Breast epithelium (tissue), 3 donors: ENCODE measurements at regions not wholly inside any gene's neighbourhood (a gene's known extent, or its start where the extent isn't known, plus 50 kb on each side); places are given as distances from the start of the nearest gene placed in this dataset.

ENCODE experiments used
- POLR2A ChIP-seq: fragments of 450-650 bp; IDR thresholded peaks from one replicate; pipeline ENCODE4 v1.6.1; 2016; ENCODE audit warnings: antibody characterized with exemption, mild to moderate bottlenecking, moderate library complexity
- POLR2AphosphoS5 ChIP-seq, 3 donors: sonication (generic); formaldehyde crosslinking; IDR thresholded peaks; one replicate each; pipeline ENCODE4 v1.6.1; 2017; ENCODE audit warnings: antibody characterized with exemption in 3 of 3
- TF ChIP-seq, protein P1 (sequence below), 3 donors: fragments of 450-650 bp; IDR thresholded peaks; one replicate each; pipeline ENCODE4 v1.5.1; 2016 to 2017; ENCODE audit warnings: antibody characterized with exemption in 3 of 3, mild to moderate bottlenecking in 3 of 3, moderate library complexity in 3 of 3

DNA sequence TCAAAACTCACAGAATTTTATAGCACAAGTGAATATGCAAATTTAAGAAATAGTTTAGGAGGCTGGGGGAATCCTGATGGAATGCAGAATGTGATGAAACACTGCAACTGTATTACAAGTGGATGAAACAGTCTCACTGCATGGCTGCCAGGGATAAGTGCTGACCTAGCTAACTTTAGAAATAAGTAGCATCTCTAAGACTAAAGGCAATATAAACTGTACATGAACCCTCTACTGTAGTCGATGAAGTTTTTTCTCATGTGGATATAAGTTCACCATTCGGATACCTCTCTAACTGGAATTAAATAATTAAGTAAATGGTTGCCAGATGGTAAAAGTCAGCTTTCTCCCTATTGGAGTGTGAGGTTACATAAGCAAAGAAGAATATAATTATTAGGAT, 777.8 kb upstream of the RAB6C start:
- TF ChIP-seq, protein P1, sequence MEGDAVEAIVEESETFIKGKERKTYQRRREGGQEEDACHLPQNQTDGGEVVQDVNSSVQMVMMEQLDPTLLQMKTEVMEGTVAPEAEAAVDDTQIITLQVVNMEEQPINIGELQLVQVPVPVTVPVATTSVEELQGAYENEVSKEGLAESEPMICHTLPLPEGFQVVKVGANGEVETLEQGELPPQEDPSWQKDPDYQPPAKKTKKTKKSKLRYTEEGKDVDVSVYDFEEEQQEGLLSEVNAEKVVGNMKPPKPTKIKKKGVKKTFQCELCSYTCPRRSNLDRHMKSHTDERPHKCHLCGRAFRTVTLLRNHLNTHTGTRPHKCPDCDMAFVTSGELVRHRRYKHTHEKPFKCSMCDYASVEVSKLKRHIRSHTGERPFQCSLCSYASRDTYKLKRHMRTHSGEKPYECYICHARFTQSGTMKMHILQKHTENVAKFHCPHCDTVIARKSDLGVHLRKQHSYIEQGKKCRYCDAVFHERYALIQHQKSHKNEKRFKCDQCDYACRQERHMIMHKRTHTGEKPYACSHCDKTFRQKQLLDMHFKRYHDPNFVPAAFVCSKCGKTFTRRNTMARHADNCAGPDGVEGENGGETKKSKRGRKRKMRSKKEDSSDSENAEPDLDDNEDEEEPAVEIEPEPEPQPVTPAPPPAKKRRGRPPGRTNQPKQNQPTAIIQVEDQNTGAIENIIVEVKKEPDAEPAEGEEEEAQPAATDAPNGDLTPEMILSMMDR (IDR thresholded peaks at IDR 0.05): no peak
- no peak for TF ChIP-seq POLR2AphosphoS5 (IDR thresholded peaks at IDR 0.05)
- TF ChIP-seq POLR2A: no peak
